Esophagus muscularis mucosa (tissue), 4 donors: ENCODE measurements at regions not wholly inside any gene's neighbourhood (a gene's known extent, or its start where the extent isn't known, plus 50 kb on each side); places are given as distances from the start of the nearest gene placed in this dataset.

ENCODE experiments used
- EP300 ChIP-seq: sonication (generic); formaldehyde crosslinking; IDR thresholded peaks from one replicate; pipeline ENCODE4 v1.6.1; 2017; ENCODE audit warnings: antibody characterized with exemption
- POLR2A ChIP-seq: fragments of 450-650 bp; IDR thresholded peaks from one replicate; pipeline ENCODE4 v1.6.1; 2017; ENCODE audit warnings: antibody characterized with exemption, moderate library complexity, mild to moderate bottlenecking, low read depth
- TF ChIP-seq, protein P1 (sequence below), 3 experiments: fragments of 200-600 bp in 2 of 3; fragments of 450-650 bp in 1 of 3; sonication (generic) in 2 of 3; IDR thresholded peaks; one replicate each; pipeline ENCODE4 v1.5.1; 2017 to 2019; ENCODE audit warnings: antibody characterized with exemption in 3 of 3, mild to moderate bottlenecking in 2 of 3, moderate library complexity in 1 of 3

DNA sequence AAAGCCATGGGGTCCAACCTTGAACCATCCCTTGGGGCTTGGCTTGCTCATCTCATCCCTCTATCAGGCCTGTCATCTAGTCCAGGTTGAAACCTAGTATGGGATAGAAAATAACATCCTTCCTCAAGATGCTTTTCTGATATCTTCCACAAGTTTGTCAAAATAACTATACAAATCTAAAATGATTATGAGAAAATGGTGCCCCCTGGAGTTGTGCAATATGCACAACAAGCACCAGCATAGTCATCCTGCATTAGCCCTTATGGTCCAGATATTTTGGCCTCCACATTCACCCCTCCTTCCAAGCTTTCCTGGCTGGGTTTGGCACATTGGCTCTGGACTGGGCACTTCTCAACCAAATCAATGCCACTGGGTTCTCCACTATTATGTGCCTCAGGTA is 101.2 kb downstream of the TBX19 start:
- TF ChIP-seq, protein P1, sequence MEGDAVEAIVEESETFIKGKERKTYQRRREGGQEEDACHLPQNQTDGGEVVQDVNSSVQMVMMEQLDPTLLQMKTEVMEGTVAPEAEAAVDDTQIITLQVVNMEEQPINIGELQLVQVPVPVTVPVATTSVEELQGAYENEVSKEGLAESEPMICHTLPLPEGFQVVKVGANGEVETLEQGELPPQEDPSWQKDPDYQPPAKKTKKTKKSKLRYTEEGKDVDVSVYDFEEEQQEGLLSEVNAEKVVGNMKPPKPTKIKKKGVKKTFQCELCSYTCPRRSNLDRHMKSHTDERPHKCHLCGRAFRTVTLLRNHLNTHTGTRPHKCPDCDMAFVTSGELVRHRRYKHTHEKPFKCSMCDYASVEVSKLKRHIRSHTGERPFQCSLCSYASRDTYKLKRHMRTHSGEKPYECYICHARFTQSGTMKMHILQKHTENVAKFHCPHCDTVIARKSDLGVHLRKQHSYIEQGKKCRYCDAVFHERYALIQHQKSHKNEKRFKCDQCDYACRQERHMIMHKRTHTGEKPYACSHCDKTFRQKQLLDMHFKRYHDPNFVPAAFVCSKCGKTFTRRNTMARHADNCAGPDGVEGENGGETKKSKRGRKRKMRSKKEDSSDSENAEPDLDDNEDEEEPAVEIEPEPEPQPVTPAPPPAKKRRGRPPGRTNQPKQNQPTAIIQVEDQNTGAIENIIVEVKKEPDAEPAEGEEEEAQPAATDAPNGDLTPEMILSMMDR (IDR thresholded peaks at IDR 0.05): no peak
- TF ChIP-seq EP300 (no peak), POLR2A (no peak)
